ENCODE measurements at regions not wholly inside any gene's neighbourhood (a gene's known extent, or its start where the extent isn't known, plus 50 kb on each side); places are given as distances from the start of the nearest gene placed in this dataset.

GRCh38 chr2:118752762-118753429, 94.6 kb downstream of the EN1 start:
- H3K9me2 ChIP-seq (replicated peaks; ENCODE audit: insufficient read depth, low read length), result 0 out of 2 replicates have a peak, but pooled peaks cover 2% of the 10 kb centered on the region
- no peak overlapping the region for H3K4me2 ChIP-seq (ENCODE audit: low read depth, low read length, poor library complexity, severe bottlenecking)
- no peak overlapping the region for H3K4me3 ChIP-seq (ENCODE audit: insufficient read depth, low read length, poor library complexity, severe bottlenecking)

GRCh38 chr2:118750959-118751565, 96.4 kb downstream of the EN1 start:
- Histone ChIP-seq H4K20me1 (ENCODE audit: low read depth, low read length) (no peaks in the 10 kb centered on the region), H3K4me2 (ENCODE audit: low read depth, low read length, poor library complexity, severe bottlenecking) (no peak overlapping the region), H3K79me2 (ENCODE audit: insufficient read depth, low read length) (no peaks in the 10 kb centered on the region), H3K27me3 (ENCODE audit: low read length) (no peaks in the 10 kb centered on the region), H2AFZ (ENCODE audit: low read depth, low read length, severe bottlenecking) (no peak overlapping the region), H3K9me3 (ENCODE audit: insufficient read depth, low read length) (no peaks in the 10 kb centered on the region), H3K36me3 (ENCODE audit: low read length) (no peaks in the 10 kb centered on the region), H3K4me3 (ENCODE audit: insufficient read depth, low read length, poor library complexity, severe bottlenecking) (no peak overlapping the region), H3F3A (ENCODE audit: insufficient read depth) (no peaks in the 10 kb centered on the region), H3K27ac (ENCODE audit: low read depth, low read length) (no peak overlapping the region), H3K9me2 (replicated peaks; ENCODE audit: insufficient read depth, low read length) (0 out of 2 replicates have a peak, but pooled peaks cover 2% of the 10 kb centered on the region), H3K9ac (ENCODE audit: low read length) (no peak overlapping the region)
- no peak for TF ChIP-seq CTCF (IDR thresholded peaks at IDR 0.05; ENCODE audit: insufficient read depth, low read length, poor library complexity, severe bottlenecking)
- TF ChIP-seq EZH2phosphoT487 (conservative IDR thresholded peaks at IDR 0.05; ENCODE audit: low read length), result no peak

More at GRCh38 chr2:118752762-118753429, 94.6 kb downstream of the EN1 start:
- Histone ChIP-seq H3K27me3 (ENCODE audit: low read length) (no peaks in the 10 kb centered on the region), H3F3A (ENCODE audit: insufficient read depth) (no peaks in the 10 kb centered on the region), H3K79me2 (ENCODE audit: insufficient read depth, low read length) (no peaks in the 10 kb centered on the region), H3K27ac (ENCODE audit: low read depth, low read length) (no peak overlapping the region), H2AFZ (ENCODE audit: low read depth, low read length, severe bottlenecking) (no peak overlapping the region), H3K36me3 (ENCODE audit: low read length) (no peaks in the 10 kb centered on the region), H3K9me3 (ENCODE audit: insufficient read depth, low read length) (no peaks in the 10 kb centered on the region), H4K20me1 (ENCODE audit: low read depth, low read length) (no peaks in the 10 kb centered on the region), H3K9ac (ENCODE audit: low read length) (no peak overlapping the region)
- TF ChIP-seq CTCF (IDR thresholded peaks at IDR 0.05; ENCODE audit: insufficient read depth, low read length, poor library complexity, severe bottlenecking) (no peak), EZH2phosphoT487 (conservative IDR thresholded peaks at IDR 0.05; ENCODE audit: low read length) (no peak)

- Histone ChIP-seq H3K4me3 (ENCODE audit: insufficient read depth, low read length, poor library complexity, severe bottlenecking) (no peak overlapping the region), H2AFZ (ENCODE audit: low read depth, low read length, severe bottlenecking) (no peak overlapping the region), H3K4me2 (ENCODE audit: low read depth, low read length, poor library complexity, severe bottlenecking) (no peak overlapping the region), H3K36me3 (ENCODE audit: low read length) (no peaks in the 10 kb centered on the region), H4K20me1 (ENCODE audit: low read depth, low read length) (no peaks in the 10 kb centered on the region), H3K79me2 (ENCODE audit: insufficient read depth, low read length) (no peaks in the 10 kb centered on the region), H3K27me3 (ENCODE audit: low read length) (no peaks in the 10 kb centered on the region), H3F3A (ENCODE audit: insufficient read depth) (no peaks in the 10 kb centered on the region), H3K9ac (ENCODE audit: low read length) (no peak overlapping the region), H3K9me2 (replicated peaks; ENCODE audit: insufficient read depth, low read length) (0 out of 2 replicates have a peak, but pooled peaks cover 2% of the 10 kb centered on the region), H3K9me3 (ENCODE audit: insufficient read depth, low read length) (peaks cover 11% of the 10 kb centered on the region; the same call in 1 of the 2 replicates), H3K27ac (ENCODE audit: low read depth, low read length) (no peak overlapping the region)
- TF ChIP-seq CTCF (IDR thresholded peaks at IDR 0.05; ENCODE audit: insufficient read depth, low read length, poor library complexity, severe bottlenecking) (no peak), EZH2phosphoT487 (conservative IDR thresholded peaks at IDR 0.05; ENCODE audit: low read length) (no peak)
These were observed 99.1 kb downstream of the EN1 start for GRCh38 chr2:118748245-118748885.

Measured in SU-DHL-6 (cell line).